Tibial artery (tissue), 4 donors: ENCODE measurements at regions not wholly inside any gene's neighbourhood (a gene's known extent, or its start where the extent isn't known, plus 50 kb on each side); places are given as distances from the start of the nearest gene placed in this dataset.

Experiments used
- DNase-seq, 2 donors: peaks; one replicate each; pipeline ENCODE4 v3.0.0-alpha.2; 2019
- H3K27ac ChIP-seq, 2 donors: fragments of 200-600 bp; sonication (generic) in 1 of 2; 1 replicate in 1 of 2; 2 replicates in 1 of 2; pipeline ENCODE4 v1.5.1; 2018 to 2019; ENCODE audit warnings: mild to moderate bottlenecking in 1 of 2
- H3K27me3 ChIP-seq, 2 donors: fragments of 200-600 bp; sonication (generic) in 1 of 2; one replicate each; pipeline versions ENCODE4 v1.5.1 to v1.6.0; 2016 to 2019
- H3K36me3 ChIP-seq, 3 donors: fragments of 200-600 bp; sonication (generic) in 2 of 3; one replicate each; pipeline ENCODE4 v1.5.1; 2016 to 2019; ENCODE audit warnings: mild to moderate bottlenecking in 2 of 3
- H3K4me1 ChIP-seq, 4 donors: fragments of 200-600 bp; sonication (generic) in 2 of 4; 1 replicate in 3 of 4; 2 replicates in 1 of 4; pipeline ENCODE4 v1.5.1; 2016 to 2019
- H3K4me3 ChIP-seq, 2 donors: fragments of 200-600 bp; sonication (generic) in 1 of 2; 1 replicate in 1 of 2; 2 replicates in 1 of 2; pipeline ENCODE4 v1.5.1; 2018 to 2019; ENCODE audit warnings: mild to moderate bottlenecking in 2 of 2
- H3K9me3 ChIP-seq, 3 donors: fragments of 200-600 bp; sonication (generic) in 1 of 3; one replicate each; pipeline ENCODE4 v1.5.1; 2016 to 2019
- CTCF ChIP-seq, 2 experiments: fragments of 200-600 bp in 1 of 2; fragments of 450-650 bp in 1 of 2; IDR thresholded peaks; one replicate each; pipeline ENCODE4 v1.5.1; 2017 to 2019; ENCODE audit warnings: antibody characterized with exemption in 2 of 2, mild to moderate bottlenecking in 1 of 2, moderate library complexity in 1 of 2
- intact Hi-C: fragments of 100-400 bp; cut with DNase I; formaldehyde crosslinking; loops from one replicate; pipeline ENCODE4 v1.15.0; 2023; ENCODE audit warnings: low total_unique reads

- Histone ChIP-seq H3K27ac (no peak overlapping the region), H3K4me3 (no peak overlapping the region), H3K9me3 (no peaks in the 10 kb centered on the region), H3K4me1 (no peaks in the 10 kb centered on the region), H3K36me3 (no peaks in the 10 kb centered on the region), H3K27me3 (peaks cover 0 to 3% of the 10 kb centered on the region in 2 donors)
- intact Hi-C loops = no loop called here
- no peak for DNase-seq
- no peak for TF ChIP-seq CTCF (IDR thresholded peaks at IDR 0.05)
Measured at GRCh38 chr6:168722397-168722796, 281.4 kb downstream of the SMOC2 start.

GRCh38 chr6:168721571-168721970, 280.6 kb downstream of the SMOC2 start:
- intact Hi-C loops = no loop called here
- no peaks in the 10 kb centered on the region for H3K4me1 ChIP-seq
- no peak overlapping the region for H3K4me3 ChIP-seq
- no peak for DNase-seq
- H3K36me3 ChIP-seq = no peaks in the 10 kb centered on the region
- no peak overlapping the region for H3K27ac ChIP-seq
- no peak for TF ChIP-seq CTCF (IDR thresholded peaks at IDR 0.05)
- no peaks in the 10 kb centered on the region for H3K9me3 ChIP-seq
- H3K27me3 ChIP-seq = peaks cover 0 to 3% of the 10 kb centered on the region in 2 donors

- Histone ChIP-seq H3K36me3 (no peaks in the 10 kb centered on the region), H3K9me3 (no peaks in the 10 kb centered on the region), H3K27ac (no peak overlapping the region), H3K4me1 (no peaks in the 10 kb centered on the region), H3K27me3 (peaks cover 0 to 3% of the 10 kb centered on the region in 2 donors), H3K4me3 (no peak overlapping the region)
- TF ChIP-seq CTCF (IDR thresholded peaks at IDR 0.05) = no peak
- no peak for DNase-seq
- intact Hi-C loops = no loop called here
Measured at GRCh38 chr6:168719901-168720300, 278.9 kb downstream of the SMOC2 start.

GRCh38 chr6:168718821-168719475, 278.0 kb downstream of the SMOC2 start:
- intact Hi-C loops = no loop called here
- TF ChIP-seq CTCF (IDR thresholded peaks at IDR 0.05) = no peak
- Histone ChIP-seq H3K9me3 (no peaks in the 10 kb centered on the region), H3K4me1 (no peaks in the 10 kb centered on the region), H3K36me3 (no peaks in the 10 kb centered on the region), H3K4me3 (no peak overlapping the region), H3K27me3 (no peaks in the 10 kb centered on the region), H3K27ac (no peak overlapping the region)
- no peak for DNase-seq
